HCT116 (cell line): ENCODE measurements at regions not wholly inside any gene's neighbourhood (a gene's known extent, or its start where the extent isn't known, plus 50 kb on each side); places are given as distances from the start of the nearest gene placed in this dataset.

ENCODE experiments used
- CTCF ChIP-seq, 3 experiments: fragments of 200-600 bp in 1 of 3; sonication (generic) in 1 of 3; IDR thresholded peaks in 2 of 3; conservative IDR thresholded peaks in 1 of 3; 2 replicates each; pipeline ENCODE4 v1.5.1; 2012 to 2017; ENCODE audit warnings: low read depth in 2 of 3, low read length in 2 of 3, antibody characterized with exemption in 1 of 3, borderline replicate concordance in 1 of 3, control low read depth in 1 of 3, mild to moderate bottlenecking in 1 of 3, mixed read lengths in 1 of 3, mixed run types in 1 of 3, moderate library complexity in 1 of 3; ENCODE audit not compliant: insufficient read depth in 1 of 3
- EZH2 ChIP-seq: fragments of 200-600 bp; sonication (generic); IDR thresholded peaks from 2 replicates; pipeline ENCODE4 v1.6.1; 2017; ENCODE audit warnings: antibody characterized with exemption, mixed run types
- EZH2phosphoT487 ChIP-seq: fragments of 200-600 bp; IDR thresholded peaks from 2 replicates; pipeline ENCODE4 v1.6.1; 2018; ENCODE audit warnings: antibody characterized with exemption, borderline replicate concordance
- JUND ChIP-seq: IDR thresholded peaks from 2 replicates; pipeline ENCODE4 v1.6.1; 2012
- POLR2A ChIP-seq: IDR thresholded peaks from 2 replicates; pipeline ENCODE4 v1.7.0; 2011; ENCODE audit warnings: borderline replicate concordance; ENCODE audit not compliant: insufficient read depth, insufficient read length; ENCODE audit errors: extremely low read depth
- POLR2AphosphoS5 ChIP-seq: IDR thresholded peaks from 2 replicates; pipeline ENCODE4 v1.6.1; 2011; ENCODE audit warnings: mild to moderate bottlenecking, low read depth, low read length, moderate library complexity
- RAD21 ChIP-seq: IDR thresholded peaks from 2 replicates; pipeline ENCODE4 v1.6.1; 2012; ENCODE audit warnings: low read depth, mild to moderate bottlenecking
- SIN3A ChIP-seq: IDR thresholded peaks from 2 replicates; pipeline ENCODE4 v1.6.1; 2012; ENCODE audit warnings: low read depth
- YY1 ChIP-seq: IDR thresholded peaks from 2 replicates; pipeline ENCODE4 v1.6.1; 2011; ENCODE audit warnings: low read length, low read depth, moderate library complexity, mild to moderate bottlenecking; ENCODE audit not compliant: insufficient replicate concordance; ENCODE audit errors: extremely low read depth
- ZFX ChIP-seq: fragments of 450-650 bp; IDR thresholded peaks from 2 replicates; pipeline ENCODE4 v1.6.1; 2017
- ZNF274 ChIP-seq: fragments of 200-500 bp; sonication (Bioruptor generic); IDR thresholded peaks from 2 replicates; pipeline ENCODE4 v1.6.1; 2014; ENCODE audit warnings: mild to moderate bottlenecking, low read depth, low read length, inconsistent platforms

- no peak for TF ChIP-seq CTCF (IDR thresholded peaks at IDR 0.05 in 2 of 3, conservative IDR thresholded peaks at IDR 0.05 in 1 of 3; ENCODE audit: borderline replicate concordance in 1 of 3, insufficient read depth in 1 of 3, low read depth in 2 of 3, low read length in 2 of 3)
- no peak for TF ChIP-seq POLR2AphosphoS5
- no peak for TF ChIP-seq ZNF274
- TF ChIP-seq POLR2A: no peak
- no peak for TF ChIP-seq JUND
- TF ChIP-seq RAD21: no peak
- no peak for TF ChIP-seq SIN3A
- no peak for TF ChIP-seq ZFX
- TF ChIP-seq EZH2: no peak
- no peak for TF ChIP-seq EZH2phosphoT487
- TF ChIP-seq YY1: no peak
Measured at GRCh38 chr2:217658806-217659205, 344.0 kb downstream of the TNS1 start.
